MG63 (cell line): ENCODE measurements at regions not wholly inside any gene's neighbourhood (a gene's known extent, or its start where the extent isn't known, plus 50 kb on each side); places are given as distances from the start of the nearest gene placed in this dataset.
A peak's percentile ranks its signal among the peaks of the same experiment; 100 is the strongest.

ENCODE experiments used
- DNase-seq: peaks from one replicate; pipeline ENCODE4 v3.0.0-alpha.2; 2020
- H3K27me3 ChIP-seq: fragments of 250-450 bp; sonication (Bioruptor Pico); 2 replicates; pipeline ENCODE4 v1.5.1; 2020; ENCODE audit warnings: mild to moderate bottlenecking, moderate library complexity
- H3K36me3 ChIP-seq: fragments of 250-450 bp; sonication (Bioruptor Pico); 2 replicates; pipeline ENCODE4 v1.5.1; 2020; ENCODE audit warnings: mild to moderate bottlenecking, moderate library complexity
- H3K4me3 ChIP-seq: fragments of 250-450 bp; sonication (Bioruptor Pico); 2 replicates; pipeline ENCODE4 v1.5.1; 2020; ENCODE audit warnings: mild to moderate bottlenecking, moderate library complexity
- H3K9me3 ChIP-seq: fragments of 250-450 bp; sonication (Bioruptor Pico); 2 replicates; pipeline ENCODE4 v1.5.1; 2020; ENCODE audit warnings: mild to moderate bottlenecking, moderate library complexity

DNA sequence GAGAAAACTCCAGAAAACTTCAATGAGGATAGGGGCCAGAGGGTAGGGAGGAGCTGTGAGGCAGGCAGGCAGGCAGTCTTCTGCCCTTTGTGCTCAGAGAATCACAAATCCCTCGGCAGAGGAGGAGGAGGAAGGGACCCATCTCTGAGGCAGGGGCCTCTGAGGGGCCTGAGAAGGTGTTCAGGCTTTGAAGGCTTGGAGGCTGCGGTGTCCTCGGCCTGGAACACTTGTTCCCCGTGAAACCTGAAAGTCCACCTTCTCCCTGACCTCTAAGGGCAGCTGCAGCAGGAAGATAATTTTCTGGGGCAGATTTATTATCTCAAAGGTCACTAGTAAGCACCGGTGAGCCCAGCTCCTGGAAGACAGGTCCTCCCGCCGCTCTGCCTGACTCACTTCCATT lies 200.3 kb upstream of the BCOR start:
- H3K36me3 ChIP-seq = no peaks in the 10 kb centered on the region
- no peaks in the 10 kb centered on the region for H3K9me3 ChIP-seq
- H3K27me3 ChIP-seq = no peaks in the 10 kb centered on the region
- no peak overlapping the region for H3K4me3 ChIP-seq
- no peak for DNase-seq

DNA sequence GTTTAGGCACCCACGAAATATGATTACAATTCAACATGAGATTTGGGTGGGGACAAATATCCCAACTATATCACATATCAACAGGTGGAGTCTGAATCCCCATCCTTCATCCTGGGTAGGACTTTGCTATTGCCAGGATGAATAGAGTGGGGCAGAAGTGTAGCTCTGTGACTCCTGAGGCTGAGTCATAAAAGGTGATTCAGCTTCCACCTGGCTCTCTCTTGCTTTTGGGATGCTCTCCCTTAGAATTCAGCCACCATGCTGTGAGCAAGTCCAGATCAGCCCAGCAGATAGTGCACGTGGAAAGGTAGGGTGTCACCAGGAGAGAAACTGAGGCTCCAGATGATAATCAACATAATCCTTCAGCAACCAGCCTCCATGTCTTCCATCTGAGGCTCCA lies 193.8 kb upstream of the BCOR start:
- Histone ChIP-seq H3K36me3 (no peaks in the 10 kb centered on the region), H3K27me3 (no peaks in the 10 kb centered on the region), H3K4me3 (no peak overlapping the region), H3K9me3 (no peaks in the 10 kb centered on the region)
- DNase-seq = no peak

DNA sequence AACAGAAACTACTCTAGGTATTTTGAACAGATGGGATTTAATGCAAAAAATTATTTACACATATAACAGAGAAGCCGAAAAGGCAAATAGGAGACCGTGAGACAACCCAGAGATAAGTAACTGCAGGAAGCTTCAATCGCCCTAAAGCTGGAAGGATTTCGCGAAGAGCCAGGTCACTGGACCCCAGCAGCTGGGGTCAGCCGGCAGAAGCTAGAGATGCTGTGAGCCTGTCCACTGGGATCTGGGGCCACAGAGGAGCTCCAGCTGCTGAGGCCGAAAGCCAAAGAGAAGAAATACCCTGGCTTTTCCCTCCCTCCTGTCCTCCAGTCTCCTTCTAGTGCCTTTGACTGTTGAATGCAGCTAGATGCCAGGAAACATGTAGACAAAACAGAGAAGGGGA lies 192.8 kb upstream of the BCOR start:
- H3K9me3 ChIP-seq = no peaks in the 10 kb centered on the region
- H3K36me3 ChIP-seq = no peaks in the 10 kb centered on the region
- H3K4me3 ChIP-seq = no peak overlapping the region

GRCh38 chrX:40285876-40286275 lies 188.1 kb upstream of the BCOR start:
- Histone ChIP-seq H3K9me3 (no peaks in the 10 kb centered on the region), H3K4me3 (no peak overlapping the region), H3K36me3 (no peaks in the 10 kb centered on the region), H3K27me3 (no peaks in the 10 kb centered on the region)
- DNase-seq = no peak

More for the DNA sequence above, 192.8 kb upstream of the BCOR start:
- no peaks in the 10 kb centered on the region for H3K27me3 ChIP-seq
- DNase-seq = no peak

DNA sequence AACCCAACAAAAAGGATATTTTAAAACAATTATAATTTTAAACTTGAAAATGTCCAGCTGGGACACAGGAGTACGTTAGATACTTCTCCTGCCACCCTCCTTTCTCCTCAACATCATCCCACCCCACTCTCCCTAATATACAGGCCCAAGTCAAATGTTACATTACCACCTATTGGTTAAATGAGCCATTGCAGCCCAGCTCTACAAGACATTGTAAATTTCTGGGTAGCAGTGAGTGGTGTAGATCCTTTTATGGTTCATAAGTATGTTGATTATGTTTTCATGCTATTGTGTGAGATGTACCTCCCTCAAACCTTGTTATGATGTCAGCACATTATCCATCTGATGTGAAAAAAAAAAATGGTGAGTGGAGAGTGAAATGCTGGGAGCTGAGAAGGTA lies 187.1 kb upstream of the BCOR start:
- Histone ChIP-seq H3K36me3 (no peaks in the 10 kb centered on the region), H3K27me3 (no peaks in the 10 kb centered on the region), H3K4me3 (no peak overlapping the region), H3K9me3 (no peaks in the 10 kb centered on the region)
- no peak for DNase-seq

DNA sequence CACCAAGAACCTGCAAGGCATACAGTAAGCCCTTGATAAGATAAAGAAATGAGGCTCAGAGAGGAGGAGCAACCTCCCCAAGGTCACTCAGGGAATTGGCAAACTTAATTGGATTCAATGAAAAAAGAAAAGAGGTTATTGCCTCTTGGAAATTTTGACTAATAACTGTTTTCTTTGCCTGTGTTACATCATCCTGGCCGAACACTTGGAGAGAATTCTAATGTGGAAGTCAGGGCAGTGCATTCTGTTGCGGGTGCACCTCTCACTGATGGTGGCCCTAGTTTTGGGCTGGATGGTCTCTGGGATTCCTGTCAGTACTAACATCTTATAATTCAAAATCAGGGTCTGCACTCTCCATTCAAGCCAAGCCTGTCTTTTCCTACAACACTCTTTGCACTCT lies 186.2 kb upstream of the BCOR start:
- H3K36me3 ChIP-seq = no peaks in the 10 kb centered on the region
- no peak for DNase-seq
- H3K4me3 ChIP-seq = no peak overlapping the region
- H3K9me3 ChIP-seq = no peaks in the 10 kb centered on the region
- no peaks in the 10 kb centered on the region for H3K27me3 ChIP-seq

DNA sequence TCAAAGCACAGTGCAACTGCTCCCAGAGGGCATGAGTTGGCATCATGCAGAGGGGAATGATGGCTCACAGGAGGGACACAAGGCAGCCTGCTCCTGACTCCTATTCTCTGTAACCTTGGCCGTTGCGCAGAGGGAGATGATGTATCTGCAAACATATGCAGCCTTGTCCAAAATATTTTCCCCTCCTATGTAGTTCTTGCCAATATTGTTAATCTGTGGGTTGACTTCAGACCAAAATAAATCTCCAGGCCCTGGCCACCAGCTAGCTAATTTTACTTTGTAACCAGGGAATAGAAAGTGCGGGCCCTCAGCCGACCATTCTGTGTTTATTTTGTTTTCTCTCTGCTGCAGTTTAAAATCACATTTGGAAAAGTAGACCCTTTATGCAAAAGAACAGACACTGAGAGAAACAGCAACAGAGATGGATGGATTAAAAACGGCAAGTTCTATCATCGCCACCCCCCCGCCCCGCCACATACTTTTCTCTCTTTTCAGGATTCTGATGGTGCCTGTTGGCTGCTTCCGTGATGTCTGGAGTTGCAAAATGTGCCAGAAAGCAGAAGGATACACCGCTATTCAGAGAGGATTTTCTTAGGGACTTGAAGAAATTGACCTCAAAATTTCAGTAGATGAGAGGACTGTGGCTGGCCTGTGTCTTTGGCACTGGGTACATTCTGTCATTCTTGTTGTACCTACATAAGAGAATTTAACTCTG lies 185.3 kb upstream of the BCOR start:
- peak; percentile 60 for DNase-seq
- no peaks in the 10 kb centered on the region for H3K9me3 ChIP-seq
- no peak overlapping the region for H3K4me3 ChIP-seq
- no peaks in the 10 kb centered on the region for H3K27me3 ChIP-seq
- H3K36me3 ChIP-seq = no peaks in the 10 kb centered on the region

DNA sequence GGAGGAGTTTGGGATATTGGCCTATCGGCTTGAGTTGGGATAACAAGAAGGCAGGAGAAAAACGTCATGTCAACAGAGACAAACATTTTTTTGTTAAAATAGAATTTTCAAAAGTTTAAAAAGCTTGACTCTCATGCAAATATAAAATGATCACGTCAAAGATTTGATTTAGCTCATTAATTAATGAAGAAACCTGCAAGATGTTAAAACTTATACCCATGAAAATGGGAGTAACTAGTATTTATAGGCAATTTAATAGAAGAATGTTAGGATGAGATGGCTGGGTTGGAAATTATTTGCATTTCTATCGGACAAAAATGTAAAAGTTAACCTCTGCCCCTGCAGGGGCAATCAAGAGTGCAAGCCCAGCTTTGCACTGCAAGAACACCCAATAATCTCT lies 184.6 kb upstream of the BCOR start:
- Histone ChIP-seq H3K27me3 (no peaks in the 10 kb centered on the region), H3K4me3 (no peak overlapping the region), H3K9me3 (no peaks in the 10 kb centered on the region), H3K36me3 (no peaks in the 10 kb centered on the region)
- no peak for DNase-seq

DNA sequence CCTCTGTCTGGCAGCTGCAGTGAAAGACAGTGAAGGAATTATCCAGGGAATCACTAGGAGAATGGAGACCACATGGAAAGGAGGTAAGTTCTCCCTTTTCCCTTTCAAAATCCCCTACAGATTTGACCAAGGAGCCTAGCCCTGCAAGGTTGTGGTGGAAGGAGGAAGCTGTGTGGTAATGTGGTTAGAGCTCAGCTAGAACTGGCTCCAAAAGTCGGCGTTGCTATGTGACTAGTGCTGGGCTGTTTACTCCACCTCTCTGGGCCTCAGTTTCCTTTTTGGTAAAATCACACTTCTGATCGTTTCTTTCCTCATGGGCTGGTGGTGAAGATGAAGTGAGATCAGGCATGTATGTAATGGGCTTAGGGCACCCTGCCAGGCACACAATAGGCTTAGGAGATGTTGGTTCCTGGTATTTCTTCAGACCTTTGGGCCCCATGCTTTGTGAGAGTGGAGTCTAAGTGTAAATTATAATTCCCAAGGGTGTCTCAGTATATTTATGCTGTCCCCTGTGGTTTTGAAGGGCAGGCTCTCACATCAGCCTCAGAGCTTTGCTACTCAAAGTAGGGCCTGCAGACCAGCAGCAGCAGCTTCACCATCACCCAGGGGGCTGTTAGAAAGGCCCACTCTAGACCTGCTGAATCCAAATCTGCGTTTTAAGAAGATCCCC lies 183.7 kb upstream of the BCOR start:
- Histone ChIP-seq H3K9me3 (no peaks in the 10 kb centered on the region), H3K4me3 (no peak overlapping the region), H3K27me3 (no peaks in the 10 kb centered on the region), H3K36me3 (no peaks in the 10 kb centered on the region)
- no peak for DNase-seq

- H3K36me3 ChIP-seq = no peaks in the 10 kb centered on the region
- no peaks in the 10 kb centered on the region for H3K27me3 ChIP-seq
- no peak overlapping the region for H3K4me3 ChIP-seq
- no peak for DNase-seq
- H3K9me3 ChIP-seq = no peaks in the 10 kb centered on the region
Measured at GRCh38 chrX:40279762-40280161, 182.0 kb upstream of the BCOR start.

DNA sequence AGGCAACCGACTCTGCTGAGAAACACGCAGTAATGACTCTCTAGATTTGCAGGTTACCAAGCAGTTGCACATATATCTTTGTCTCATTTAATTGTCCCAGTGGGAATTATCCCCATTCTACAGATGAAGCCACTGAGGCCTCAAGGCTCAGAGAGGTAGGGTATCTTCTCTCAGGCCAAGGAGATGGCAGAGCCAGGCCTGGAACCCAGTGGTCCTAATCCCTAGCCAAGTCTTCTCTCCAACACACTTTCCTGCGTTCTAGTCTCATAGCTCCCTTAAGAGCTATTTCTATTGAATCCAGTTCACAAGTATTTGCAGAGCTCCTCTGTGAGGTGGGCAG lies 181.3 kb upstream of the BCOR start:
- Histone ChIP-seq H3K36me3 (no peaks in the 10 kb centered on the region), H3K9me3 (no peaks in the 10 kb centered on the region), H3K27me3 (no peaks in the 10 kb centered on the region), H3K4me3 (no peak overlapping the region)
- no peak for DNase-seq

- no peak for DNase-seq
Measured at GRCh38 chrX:40278340-40279090, 180.8 kb upstream of the BCOR start.

GRCh38 chrX:40277672-40278071 lies 179.9 kb upstream of the BCOR start:
- H3K4me3 ChIP-seq = no peak overlapping the region
- no peaks in the 10 kb centered on the region for H3K9me3 ChIP-seq
- no peaks in the 10 kb centered on the region for H3K36me3 ChIP-seq
- H3K27me3 ChIP-seq = no peaks in the 10 kb centered on the region
- peak; percentile 37 for DNase-seq

More at GRCh38 chrX:40278340-40279090, 180.8 kb upstream of the BCOR start:
- H3K27me3 ChIP-seq = no peaks in the 10 kb centered on the region
- H3K4me3 ChIP-seq = no peak overlapping the region
- no peaks in the 10 kb centered on the region for H3K9me3 ChIP-seq
- no peaks in the 10 kb centered on the region for H3K36me3 ChIP-seq

- Histone ChIP-seq H3K36me3 (no peaks in the 10 kb centered on the region), H3K4me3 (no peak overlapping the region), H3K27me3 (no peaks in the 10 kb centered on the region), H3K9me3 (no peaks in the 10 kb centered on the region)
- no peak for DNase-seq
Measured at GRCh38 chrX:40273356-40274050, 175.7 kb upstream of the BCOR start.

DNA sequence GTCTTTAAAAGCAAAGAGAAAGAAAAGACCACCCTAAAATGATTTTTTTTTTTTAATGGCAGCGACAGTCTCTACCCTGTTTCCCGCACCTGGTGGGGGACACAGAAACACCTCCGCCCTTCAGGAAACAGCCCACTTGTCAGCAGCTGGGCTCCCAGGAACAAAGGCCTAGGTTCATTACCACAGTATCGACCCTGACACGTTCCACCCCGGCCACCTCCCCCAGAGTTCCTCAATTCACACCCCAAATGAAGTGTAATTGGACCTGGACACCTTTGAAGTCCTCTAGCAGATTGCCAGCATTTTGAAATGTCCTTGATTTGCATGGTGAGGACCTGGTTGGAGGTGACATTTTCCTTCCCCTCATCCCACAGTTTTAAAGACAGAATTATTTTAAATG lies 175.0 kb upstream of the BCOR start:
- DNase-seq = no peak
- Histone ChIP-seq H3K36me3 (no peaks in the 10 kb centered on the region), H3K4me3 (no peak overlapping the region), H3K27me3 (no peaks in the 10 kb centered on the region), H3K9me3 (no peaks in the 10 kb centered on the region)

DNA sequence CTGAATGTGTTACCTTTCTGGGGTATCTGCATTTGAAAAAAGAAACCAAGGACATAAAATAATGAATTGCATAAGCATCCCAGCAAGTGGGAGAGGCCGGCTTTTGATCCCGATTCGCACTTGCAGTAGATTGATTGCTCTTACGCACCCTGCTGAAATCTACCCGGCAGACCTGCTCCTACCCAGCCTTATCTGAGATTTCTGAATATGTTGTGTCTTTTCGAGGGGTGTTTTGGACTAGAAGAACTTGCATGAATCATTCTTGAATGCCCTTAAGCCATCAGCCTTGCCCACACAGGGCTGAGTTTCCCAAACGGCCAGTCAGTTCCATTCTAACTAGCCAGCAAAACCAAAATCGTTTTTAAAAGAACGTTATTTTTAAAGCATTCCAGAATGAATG lies 174.4 kb upstream of the BCOR start:
- DNase-seq = no peak
- no peaks in the 10 kb centered on the region for H3K36me3 ChIP-seq
- H3K4me3 ChIP-seq = no peak overlapping the region

DNA sequence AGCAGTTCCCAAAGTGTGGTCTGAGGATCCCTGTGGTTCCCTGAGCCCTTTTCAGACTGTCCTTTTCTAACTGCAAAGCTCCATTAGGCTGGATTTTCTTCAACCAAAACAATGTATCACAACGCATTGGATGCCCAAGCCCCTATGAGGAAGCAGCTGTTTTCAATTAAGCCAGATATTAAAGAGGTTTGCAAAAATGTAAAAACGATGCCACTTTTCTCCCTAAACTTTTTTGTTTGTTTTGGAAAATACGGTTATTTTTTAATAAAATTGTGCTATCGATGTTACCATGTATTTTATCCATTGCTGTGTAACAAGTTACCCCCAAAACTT lies 170.4 kb upstream of the BCOR start:
- no peak overlapping the region for H3K4me3 ChIP-seq
- no peaks in the 10 kb centered on the region for H3K36me3 ChIP-seq
- DNase-seq = no peak

More for the DNA sequence above, 174.4 kb upstream of the BCOR start:
- no peaks in the 10 kb centered on the region for H3K9me3 ChIP-seq
- H3K27me3 ChIP-seq = no peaks in the 10 kb centered on the region

More for the DNA sequence above, 170.4 kb upstream of the BCOR start:
- no peaks in the 10 kb centered on the region for H3K27me3 ChIP-seq
- H3K9me3 ChIP-seq = no peaks in the 10 kb centered on the region
